HEK293T (cell line): ENCODE measurements at regions not wholly inside any gene's neighbourhood (a gene's known extent, or its start where the extent isn't known, plus 50 kb on each side); places are given as distances from the start of the nearest gene placed in this dataset.

Experiments used
- BHLHE40 ChIP-seq: fragments of 450-650 bp; IDR thresholded peaks from 2 replicates; pipeline ENCODE4 v1.6.1; 2016; ENCODE audit warnings: mild to moderate bottlenecking, moderate library complexity, borderline replicate concordance
- CTBP1 ChIP-seq: fragments of 450-650 bp; IDR thresholded peaks from 2 replicates; pipeline ENCODE4 v1.6.1; 2016; ENCODE audit warnings: borderline replicate concordance
- ELF4 ChIP-seq: fragments of 450-650 bp; IDR thresholded peaks from 2 replicates; pipeline ENCODE4 v1.6.1; 2017; ENCODE audit warnings: antibody characterized with exemption
- FOXA1 ChIP-seq: fragments of 450-650 bp; IDR thresholded peaks from 2 replicates; pipeline ENCODE4 v1.6.1; 2016; ENCODE audit warnings: mild to moderate bottlenecking
- FOXM1 ChIP-seq: fragments of 450-650 bp; IDR thresholded peaks from 2 replicates; pipeline ENCODE4 v1.6.1; 2017; ENCODE audit warnings: mild to moderate bottlenecking, borderline replicate concordance
- HDGF ChIP-seq: fragments of 450-650 bp; IDR thresholded peaks from 2 replicates; pipeline ENCODE4 v1.6.1; 2017; ENCODE audit warnings: antibody characterized with exemption, borderline replicate concordance
- L3MBTL2 ChIP-seq: fragments of 450-650 bp; conservative IDR thresholded peaks from 2 replicates; pipeline ENCODE4 v1.6.1; 2016; ENCODE audit warnings: mild to moderate bottlenecking
- SP1 ChIP-seq: fragments of 450-650 bp; IDR thresholded peaks from 2 replicates; pipeline ENCODE4 v1.6.1; 2017
- SUZ12 ChIP-seq: fragments of 450-650 bp; IDR thresholded peaks from 2 replicates; pipeline ENCODE4 v1.6.1; 2016; ENCODE audit warnings: mild to moderate bottlenecking
- TARDBP ChIP-seq: fragments of 450-650 bp; IDR thresholded peaks from 2 replicates; pipeline ENCODE4 v1.6.1; 2016
- ZNF384 ChIP-seq: fragments of 450-650 bp; IDR thresholded peaks from 2 replicates; pipeline ENCODE4 v1.6.1; 2016

GRCh38 chr10:36489611-36490228, 635.7 kb upstream of the ANKRD30A start:
- no peak for TF ChIP-seq SP1
- TF ChIP-seq TARDBP = no peak
- TF ChIP-seq FOXA1 = no peak
- no peak for TF ChIP-seq FOXM1
- TF ChIP-seq BHLHE40 = no peak
- no peak for TF ChIP-seq ELF4
- no peak for TF ChIP-seq L3MBTL2
- no peak for TF ChIP-seq HDGF
- no peak for TF ChIP-seq CTBP1
- no peak for TF ChIP-seq ZNF384
- TF ChIP-seq SUZ12 = no peak
